ENCODE measurements at regions not wholly inside any gene's neighbourhood (a gene's known extent, or its start where the extent isn't known, plus 50 kb on each side); places are given as distances from the start of the nearest gene placed in this dataset.

DNA sequence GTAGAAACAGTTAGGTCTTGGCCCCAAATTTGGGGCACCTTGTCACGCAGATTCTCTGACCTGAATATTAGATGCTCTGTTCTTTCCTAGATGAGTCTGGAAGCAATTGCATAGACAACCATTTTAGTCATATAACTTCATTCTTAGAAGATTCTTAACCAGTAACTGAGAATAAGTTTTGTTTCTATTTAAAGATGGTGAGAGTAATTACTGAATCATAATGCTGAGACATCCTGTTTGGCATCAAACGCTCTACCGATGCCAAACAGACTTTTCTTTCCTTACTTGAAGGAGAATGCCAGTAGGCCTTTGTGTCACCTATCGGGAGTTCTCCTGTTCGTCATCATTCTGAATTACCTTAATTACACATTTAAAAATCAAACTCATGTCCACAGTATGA, 131.6 kb upstream of the ID4 start:
- TF ChIP-seq CTCF (conservative IDR thresholded peaks at IDR 0.05; ENCODE audit: low read length), result no peak
- DNase-seq (ENCODE audit: low read depth), result peak; percentile 24
- no peak overlapping the region for H3K4me3 ChIP-seq (ENCODE audit: low read length)

- no peak for DNase-seq (ENCODE audit: low read depth)
Measured at GRCh38 chr6:19712012-19712688, 125.0 kb upstream of the ID4 start.

DNA sequence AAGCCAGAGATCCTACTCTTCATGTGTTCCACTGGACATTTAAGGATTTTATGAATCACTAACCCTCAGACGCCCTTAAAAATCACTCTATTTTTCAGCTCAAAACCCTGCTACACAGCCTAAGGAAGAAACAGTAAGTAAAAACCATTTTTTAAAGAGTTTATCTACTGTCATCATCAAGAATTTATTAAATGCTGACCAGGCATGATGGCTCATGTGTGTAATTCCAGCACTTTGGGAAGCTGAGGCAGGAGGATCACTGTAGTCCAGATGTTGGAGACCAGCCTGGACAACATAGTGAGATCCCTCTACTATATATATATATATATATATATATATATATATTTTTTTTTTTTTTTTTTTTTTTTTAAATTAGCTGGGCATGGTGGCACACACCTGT, 124.2 kb upstream of the ID4 start:
- H3K4me3 ChIP-seq (ENCODE audit: low read length), result no peak overlapping the region
- DNase-seq (ENCODE audit: low read depth), result no peak
- no peak for TF ChIP-seq CTCF (conservative IDR thresholded peaks at IDR 0.05; ENCODE audit: low read length)

More at GRCh38 chr6:19712012-19712688, 125.0 kb upstream of the ID4 start:
- H3K4me3 ChIP-seq (ENCODE audit: low read length), result no peak overlapping the region
- no peak for TF ChIP-seq CTCF (conservative IDR thresholded peaks at IDR 0.05; ENCODE audit: low read length)

GRCh38 chr6:19713411-19713810, 123.8 kb upstream of the ID4 start:
- DNase-seq (ENCODE audit: low read depth), result no peak
- H3K4me3 ChIP-seq (ENCODE audit: low read length), result no peak overlapping the region
- no peak for TF ChIP-seq CTCF (conservative IDR thresholded peaks at IDR 0.05; ENCODE audit: low read length)

DNA sequence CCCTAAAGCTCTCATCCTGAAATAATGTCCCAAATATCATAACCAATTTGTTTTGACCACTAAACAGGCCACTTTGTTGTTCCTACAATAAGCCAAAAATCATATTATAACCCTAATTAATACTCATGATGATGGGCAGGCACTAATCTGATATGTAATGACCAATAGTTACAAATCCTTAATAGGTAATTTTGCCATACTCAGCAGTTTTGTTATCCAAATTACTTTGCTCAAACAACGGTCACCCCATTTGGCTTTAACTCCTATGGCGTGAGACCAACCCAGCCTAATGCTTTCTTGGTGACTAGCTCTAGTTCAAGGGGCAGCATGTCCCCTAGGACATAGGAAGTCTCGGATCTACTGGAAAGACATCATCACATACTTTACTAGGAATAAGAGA, 123.2 kb upstream of the ID4 start:
- no peak overlapping the region for H3K4me3 ChIP-seq (ENCODE audit: low read length)
- no peak for DNase-seq (ENCODE audit: low read depth)
- TF ChIP-seq CTCF (conservative IDR thresholded peaks at IDR 0.05; ENCODE audit: low read length), result no peak

DNA sequence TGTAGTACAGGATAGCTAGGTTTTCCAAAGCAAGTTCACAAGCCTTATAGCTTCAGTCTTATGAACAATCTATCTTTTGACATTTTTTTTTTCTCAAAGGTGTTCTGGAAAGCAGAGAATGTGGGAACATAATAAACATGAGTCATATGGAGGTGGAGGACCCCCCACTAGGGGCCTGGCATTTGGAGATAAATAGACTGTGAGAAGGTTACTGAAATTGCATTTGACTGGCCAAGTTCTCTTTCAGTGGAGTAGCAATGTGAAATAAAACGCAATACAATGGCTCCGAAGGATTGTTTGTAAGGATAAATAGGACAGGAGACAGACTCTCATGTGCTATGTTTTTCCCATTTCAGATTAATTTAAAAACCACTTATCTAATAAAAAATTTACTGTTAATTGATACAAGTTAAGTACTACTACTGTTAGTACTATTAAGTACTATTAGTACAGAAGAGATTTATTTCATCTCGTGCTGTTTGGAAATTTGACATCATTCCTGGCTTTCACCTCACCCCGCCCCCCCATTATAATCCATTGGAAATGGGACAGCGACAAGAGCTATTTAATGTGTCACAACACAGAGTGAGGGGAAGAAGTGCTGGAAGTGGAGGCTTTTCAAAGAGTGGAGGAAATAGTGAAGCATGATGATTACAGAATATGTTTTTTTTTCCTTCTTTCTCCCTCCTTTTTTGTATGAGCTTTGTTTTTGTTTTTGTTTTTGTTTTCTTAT, 122.6 kb upstream of the ID4 start:
- no peak for DNase-seq (ENCODE audit: low read depth)
- no peak for TF ChIP-seq CTCF (conservative IDR thresholded peaks at IDR 0.05; ENCODE audit: low read length)
- no peak overlapping the region for H3K4me3 ChIP-seq (ENCODE audit: low read length)

- no peak for TF ChIP-seq CTCF (conservative IDR thresholded peaks at IDR 0.05; ENCODE audit: low read length)
- no peak overlapping the region for H3K4me3 ChIP-seq (ENCODE audit: low read length)
- DNase-seq (ENCODE audit: low read depth), result no peak
Measured at GRCh38 chr6:19715167-19715551, 122.0 kb upstream of the ID4 start.
